GM21619 (cell line): ENCODE measurements at regions not wholly inside any gene's neighbourhood (a gene's known extent, or its start where the extent isn't known, plus 50 kb on each side); places are given as distances from the start of the nearest gene placed in this dataset.
"Not testable (repeated sequence)": the region's sequence is repeated elsewhere in the genome, so short reads cannot be mapped to it uniquely, and the experiment has no call there.

Experiments
- ATAC-seq: cut with Tn5 transposase; IDR thresholded peaks from one replicate; pipeline ENCODE4 v1.9.1; 2021; ENCODE audit not compliant: unreplicated experiment

- no peak for ATAC-seq
Measured at GRCh38 chr6:84357631-84358030, 130.2 kb upstream of the CEP162 start.

GRCh38 chr6:84356907-84357306, 129.5 kb upstream of the CEP162 start:
- ATAC-seq, result no peak

- no peak for ATAC-seq
Measured at GRCh38 chr6:84353459-84354423, 126.3 kb upstream of the CEP162 start.

GRCh38 chr6:84350397-84350796, 123.0 kb upstream of the CEP162 start:
- no peak for ATAC-seq

GRCh38 chr6:84349542-84349941, 122.1 kb upstream of the CEP162 start:
- no peak for ATAC-seq

GRCh38 chr6:84348801-84349200, 121.4 kb upstream of the CEP162 start:
- ATAC-seq, result no peak

- no peak for ATAC-seq
Measured at GRCh38 chr6:84346372-84346771, 118.9 kb upstream of the CEP162 start.

GRCh38 chr6:84344005-84344404, 116.6 kb upstream of the CEP162 start:
- ATAC-seq, result no peak

- no peak for ATAC-seq
Measured at GRCh38 chr6:84340422-84340821, 113.0 kb upstream of the CEP162 start.

GRCh38 chr6:84333842-84334241, 106.4 kb upstream of the CEP162 start:
- ATAC-seq, result no peak

- peak; percentile 97 for ATAC-seq
Measured at GRCh38 chr6:84332139-84333034, 104.9 kb upstream of the CEP162 start.

- no peak for ATAC-seq
Measured at GRCh38 chr6:84330325-84330724, 102.9 kb upstream of the CEP162 start.

GRCh38 chr6:84329516-84329915, 102.1 kb upstream of the CEP162 start:
- no peak for ATAC-seq

- no peak for ATAC-seq
Measured at GRCh38 chr6:84329077-84329476, 101.6 kb upstream of the CEP162 start.

- no peak for ATAC-seq
Measured at GRCh38 chr6:84317463-84317862, 90.0 kb upstream of the CEP162 start.

GRCh38 chr6:84314377-84314898, 87.0 kb upstream of the CEP162 start:
- no peak for ATAC-seq

GRCh38 chr6:84309336-84309735, 81.9 kb upstream of the CEP162 start:
- no peak for ATAC-seq

GRCh38 chr6:84304881-84305280, 77.4 kb upstream of the CEP162 start:
- ATAC-seq, result no peak

- not testable (repeated sequence) for ATAC-seq
Measured at GRCh38 chr6:84291033-84291432, 63.6 kb upstream of the CEP162 start.

GRCh38 chr6:84284428-84285049, 57.1 kb upstream of the CEP162 start:
- ATAC-seq, result peak; percentile 64

GRCh38 chr6:84282550-84282949, 55.1 kb upstream of the CEP162 start:
- no peak for ATAC-seq
